HEK293 (cell line): ENCODE measurements at regions not wholly inside any gene's neighbourhood (a gene's known extent, or its start where the extent isn't known, plus 50 kb on each side); places are given as distances from the start of the nearest gene placed in this dataset.

ENCODE experiments used
- CTCF ChIA-PET: fragments of 350-600 bp; formaldehyde crosslinking; extraction: SDS; loops from one replicate; lab custom pipeline; 2021; ENCODE audit warnings: antibody characterized with exemption; lab: Yijun Ruan, JAX
- POLR2A ChIA-PET: fragments of 300-600 bp; formaldehyde crosslinking; extraction: SDS; loops from one replicate; lab custom pipeline; 2020; ENCODE audit warnings: antibody characterized with exemption, inconsistent platforms; lab: Yijun Ruan, JAX
- H3K27ac ChIP-seq: fragments of 200-500 bp; sonication (Bioruptor generic); 2 replicates; pipeline ENCODE4 v1.5.1; 2014; ENCODE audit warnings: low read depth, low read length, control low read depth, inconsistent platforms; ENCODE audit errors: extremely low read depth
- H3K36me3 ChIP-seq, 2 experiments: fragments of 200-500 bp in 1 of 2; sonication (Bioruptor generic) in 1 of 2; 1 replicate in 1 of 2; 2 replicates in 1 of 2; pipeline ENCODE4 v1.5.1; 2014 to 2017; ENCODE audit warnings: inconsistent platforms in 2 of 2, low read length in 2 of 2; ENCODE audit not compliant: control insufficient read depth in 2 of 2, insufficient read depth in 1 of 2
- H3K4me1 ChIP-seq: fragments of 200-500 bp; sonication (Bioruptor generic); 2 replicates; pipeline ENCODE4 v1.5.1; 2014; ENCODE audit warnings: mild to moderate bottlenecking, low read length, inconsistent platforms; ENCODE audit not compliant: control insufficient read depth, insufficient read depth
- H3K4me3 ChIP-seq: 2 replicates; pipeline ENCODE4 v1.5.1; 2011; ENCODE audit warnings: low read depth, mild to moderate bottlenecking, control low read depth, low read length, moderate library complexity
- H3K9me3 ChIP-seq: fragments of 200-500 bp; sonication (Bioruptor generic); 2 replicates; pipeline ENCODE4 v1.5.1; 2014; ENCODE audit warnings: low read depth, low read length, inconsistent platforms; ENCODE audit not compliant: control insufficient read depth, insufficient read depth
- GFI1B ChIP-seq: fragments of 450-650 bp; formaldehyde crosslinking; IDR thresholded peaks from 2 replicates; pipeline ENCODE4 v1.5.1; 2016; ENCODE audit warnings: missing biosample characterization, missing genetic modification characterization
- GLI2 ChIP-seq: fragments of 450-650 bp; formaldehyde crosslinking; IDR thresholded peaks from 2 replicates; pipeline ENCODE4; 2017; ENCODE audit warnings: missing biosample characterization, missing genetic modification characterization, low read depth, borderline replicate concordance
- GLI4 ChIP-seq: fragments of 450-650 bp; formaldehyde crosslinking; IDR thresholded peaks from 2 replicates; pipeline ENCODE4 v1.5.1; 2016; ENCODE audit warnings: missing biosample characterization, missing genetic modification characterization
- HOXA7 ChIP-seq: sonication (generic); formaldehyde crosslinking; IDR thresholded peaks from 2 replicates; pipeline ENCODE4 v1.8.1; 2022; ENCODE audit warnings: missing genetic modification reagents, borderline replicate concordance
- IKZF3 ChIP-seq: fragments of 450-650 bp; IDR thresholded peaks from 2 replicates; pipeline ENCODE4 v1.5.0; 2018; ENCODE audit warnings: missing biosample characterization, mild to moderate bottlenecking, missing genetic modification characterization, moderate library complexity
- MYNN ChIP-seq: fragments of 450-650 bp; formaldehyde crosslinking; IDR thresholded peaks from 2 replicates; pipeline ENCODE4 v1.5.1; 2016; ENCODE audit warnings: missing biosample characterization, missing genetic modification characterization, borderline replicate concordance
- RBAK ChIP-seq: fragments of 450-650 bp; formaldehyde crosslinking; IDR thresholded peaks from 2 replicates; pipeline ENCODE4 v1.5.1; 2016; ENCODE audit warnings: missing biosample characterization, missing genetic modification characterization
- SETDB1 ChIP-seq: IDR thresholded peaks from one replicate; pipeline ENCODE4 v1.6.1; 2017; ENCODE audit warnings: mild to moderate bottlenecking, low read length, moderate library complexity, mixed read lengths; ENCODE audit not compliant: insufficient read length
- YY2 ChIP-seq: fragments of 450-650 bp; formaldehyde crosslinking; IDR thresholded peaks from 2 replicates; pipeline ENCODE4 v1.5.1; 2016; ENCODE audit warnings: missing biosample characterization, missing genetic modification characterization
- ZBTB1 ChIP-seq: fragments of 450-650 bp; formaldehyde crosslinking; IDR thresholded peaks from 2 replicates; pipeline ENCODE4 v1.5.1; 2016; ENCODE audit warnings: missing biosample characterization, missing genetic modification characterization
- ZBTB17 ChIP-seq: fragments of 450-650 bp; formaldehyde crosslinking; IDR thresholded peaks from 2 replicates; pipeline ENCODE4 v1.5.1; 2016; ENCODE audit warnings: missing biosample characterization, missing genetic modification characterization
- ZBTB20 ChIP-seq: fragments of 450-650 bp; formaldehyde crosslinking; IDR thresholded peaks from 2 replicates; pipeline ENCODE4 v1.5.1; 2016; ENCODE audit warnings: missing biosample characterization, missing genetic modification characterization
- ZBTB21 ChIP-seq: fragments of 450-650 bp; formaldehyde crosslinking; IDR thresholded peaks from 2 replicates; pipeline ENCODE4 v1.5.1; 2017; ENCODE audit warnings: missing biosample characterization, missing genetic modification characterization
- ZBTB6 ChIP-seq: fragments of 450-650 bp; formaldehyde crosslinking; IDR thresholded peaks from 2 replicates; pipeline ENCODE4 v1.5.1; 2017; ENCODE audit warnings: missing biosample characterization, missing genetic modification characterization
- ZBTB7A ChIP-seq: fragments of 450-650 bp; formaldehyde crosslinking; IDR thresholded peaks from 2 replicates; pipeline ENCODE4 v1.5.1; 2016; ENCODE audit warnings: low read depth, missing biosample characterization, missing genetic modification characterization
- ZFP3 ChIP-seq: fragments of 450-650 bp; formaldehyde crosslinking; IDR thresholded peaks from 2 replicates; pipeline ENCODE4 v1.5.1; 2016; ENCODE audit warnings: low read depth, missing biosample characterization, missing genetic modification characterization
- ZIC2 ChIP-seq: fragments of 450-650 bp; formaldehyde crosslinking; IDR thresholded peaks from 2 replicates; pipeline ENCODE4 v1.5.1; 2016; ENCODE audit warnings: missing biosample characterization, missing genetic modification characterization
- ZNF133 ChIP-seq: fragments of 450-650 bp; formaldehyde crosslinking; IDR thresholded peaks from 2 replicates; pipeline ENCODE4 v1.5.1; 2016; ENCODE audit warnings: missing biosample characterization, missing genetic modification characterization
- ZNF174 ChIP-seq: fragments of 450-650 bp; formaldehyde crosslinking; IDR thresholded peaks from 2 replicates; pipeline ENCODE4 v1.5.0; 2017; ENCODE audit warnings: missing biosample characterization, mild to moderate bottlenecking, missing genetic modification characterization
- ZNF211 ChIP-seq: fragments of 450-650 bp; formaldehyde crosslinking; IDR thresholded peaks from 2 replicates; pipeline ENCODE4 v1.5.1; 2016; ENCODE audit warnings: low read depth, missing biosample characterization, missing genetic modification characterization
- ZNF366 ChIP-seq: fragments of 450-650 bp; formaldehyde crosslinking; conservative IDR thresholded peaks from 2 replicates; pipeline ENCODE4 v1.5.1; 2016; ENCODE audit warnings: missing biosample characterization, missing genetic modification characterization
- ZNF391 ChIP-seq: fragments of 450-650 bp; formaldehyde crosslinking; IDR thresholded peaks from 2 replicates; pipeline ENCODE4 v1.5.1; 2016; ENCODE audit warnings: low read depth, missing biosample characterization, missing genetic modification characterization, borderline replicate concordance
- ZNF530 ChIP-seq: fragments of 450-650 bp; formaldehyde crosslinking; IDR thresholded peaks from 2 replicates; pipeline ENCODE4 v1.5.1; 2016; ENCODE audit warnings: low read depth, missing biosample characterization, missing genetic modification characterization
- ZNF555 ChIP-seq: fragments of 450-650 bp; formaldehyde crosslinking; conservative IDR thresholded peaks from 2 replicates; pipeline ENCODE4 v1.5.1; 2017; ENCODE audit warnings: missing biosample characterization, mild to moderate bottlenecking, missing genetic modification characterization, inconsistent platforms
- ZNF560 ChIP-seq: fragments of 450-650 bp; formaldehyde crosslinking; IDR thresholded peaks from 2 replicates; pipeline ENCODE4 v1.5.1; 2017; ENCODE audit warnings: missing biosample characterization, missing genetic modification characterization, borderline replicate concordance
- ZNF596 ChIP-seq: fragments of 450-650 bp; IDR thresholded peaks from 2 replicates; pipeline ENCODE4 v1.5.0; 2018; ENCODE audit warnings: missing biosample characterization, mild to moderate bottlenecking, missing genetic modification characterization, moderate library complexity
- ZNF624 ChIP-seq: fragments of 450-650 bp; formaldehyde crosslinking; IDR thresholded peaks from 2 replicates; pipeline ENCODE4 v1.5.1; 2017; ENCODE audit warnings: missing biosample characterization, missing genetic modification characterization
- ZNF670 ChIP-seq: fragments of 450-650 bp; formaldehyde crosslinking; IDR thresholded peaks from 2 replicates; pipeline ENCODE4 v1.5.1; 2016; ENCODE audit warnings: missing biosample characterization, missing genetic modification characterization, low read depth
- ZSCAN30 ChIP-seq: fragments of 450-650 bp; IDR thresholded peaks from 2 replicates; pipeline ENCODE4 v1.5.1; 2018; ENCODE audit warnings: missing biosample characterization, mild to moderate bottlenecking, missing genetic modification characterization, moderate library complexity
- TF ChIP-seq, protein P1 (sequence below): fragments of 450-650 bp; formaldehyde crosslinking; IDR thresholded peaks from 2 replicates; pipeline ENCODE4 v1.5.1; 2016; ENCODE audit warnings: missing biosample characterization, missing genetic modification characterization, borderline replicate concordance

DNA sequence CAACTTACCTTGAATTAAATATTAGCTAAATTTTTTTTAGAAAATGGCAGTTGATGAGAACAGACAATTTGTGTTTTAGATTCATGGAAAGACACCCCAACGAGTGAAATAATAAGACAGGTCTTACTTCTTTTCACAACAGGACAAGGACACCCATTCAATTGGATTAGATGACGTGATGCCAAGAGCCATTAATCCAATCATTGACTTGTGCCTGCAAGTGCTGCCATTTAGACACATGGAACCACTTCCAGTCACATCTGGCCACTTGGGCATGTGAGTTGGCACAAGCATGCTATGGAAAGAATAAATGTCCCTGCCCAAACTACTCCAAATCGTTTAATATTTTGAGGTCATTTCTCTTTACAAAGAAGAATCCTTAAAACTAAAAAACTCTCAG is 1308.8 kb downstream of the ROBO2 start (continued):
- TF ChIP-seq ZBTB20 (tag by site-specific recombination) (no peak), RBAK (tag by site-specific recombination) (no peak), ZNF530 (tag by site-specific recombination) (no peak), YY2 (no peak), ZIC2 (tag by site-specific recombination) (no peak)

- no peaks in the 10 kb centered on the region for H3K36me3 ChIP-seq
- H3K4me1 ChIP-seq = no peaks in the 10 kb centered on the region
- H3K27ac ChIP-seq = no peak overlapping the region
- TF ChIP-seq ZNF624 (tag by site-specific recombination) (no peak), ZNF596 (tag by site-specific recombination) (no peak), ZNF366 (no peak), ZNF560 (tag by site-specific recombination) (no peak), MYNN (tag by site-specific recombination) (no peak), HOXA7 (CRISPR knock-in tag) (no peak), ZNF174 (tag by site-specific recombination) (no peak), SETDB1 (no peak), IKZF3 (tag by site-specific recombination) (no peak), ZFP3 (no peak), ZNF133 (no peak), ZNF670 (tag by site-specific recombination) (no peak), GLI4 (tag by site-specific recombination) (no peak), ZBTB21 (tag by site-specific recombination) (no peak)
- TF ChIP-seq, protein P1, sequence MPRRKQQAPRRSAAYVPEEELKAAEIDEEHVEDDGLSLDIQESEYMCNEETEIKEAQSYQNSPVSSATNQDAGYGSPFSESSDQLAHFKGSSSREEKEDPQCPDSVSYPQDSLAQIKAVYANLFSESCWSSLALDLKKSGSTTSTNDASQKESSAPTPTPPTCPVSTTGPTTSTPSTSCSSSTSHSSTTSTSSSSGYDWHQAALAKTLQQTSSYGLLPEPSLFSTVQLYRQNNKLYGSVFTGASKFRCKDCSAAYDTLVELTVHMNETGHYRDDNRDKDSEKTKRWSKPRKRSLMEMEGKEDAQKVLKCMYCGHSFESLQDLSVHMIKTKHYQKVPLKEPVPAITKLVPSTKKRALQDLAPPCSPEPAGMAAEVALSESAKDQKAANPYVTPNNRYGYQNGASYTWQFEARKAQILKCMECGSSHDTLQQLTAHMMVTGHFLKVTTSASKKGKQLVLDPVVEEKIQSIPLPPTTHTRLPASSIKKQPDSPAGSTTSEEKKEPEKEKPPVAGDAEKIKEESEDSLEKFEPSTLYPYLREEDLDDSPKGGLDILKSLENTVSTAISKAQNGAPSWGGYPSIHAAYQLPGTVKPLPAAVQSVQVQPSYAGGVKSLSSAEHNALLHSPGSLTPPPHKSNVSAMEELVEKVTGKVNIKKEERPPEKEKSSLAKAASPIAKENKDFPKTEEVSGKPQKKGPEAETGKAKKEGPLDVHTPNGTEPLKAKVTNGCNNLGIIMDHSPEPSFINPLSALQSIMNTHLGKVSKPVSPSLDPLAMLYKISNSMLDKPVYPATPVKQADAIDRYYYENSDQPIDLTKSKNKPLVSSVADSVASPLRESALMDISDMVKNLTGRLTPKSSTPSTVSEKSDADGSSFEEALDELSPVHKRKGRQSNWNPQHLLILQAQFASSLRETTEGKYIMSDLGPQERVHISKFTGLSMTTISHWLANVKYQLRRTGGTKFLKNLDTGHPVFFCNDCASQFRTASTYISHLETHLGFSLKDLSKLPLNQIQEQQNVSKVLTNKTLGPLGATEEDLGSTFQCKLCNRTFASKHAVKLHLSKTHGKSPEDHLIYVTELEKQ (tag by site-specific recombination) = no peak
- H3K9me3 ChIP-seq = no peaks in the 10 kb centered on the region
- ChIA-PET CTCF (no interaction called here), POLR2A (no interaction called here)
- no peak overlapping the region for H3K4me3 ChIP-seq
These were observed 1309.7 kb downstream of the ROBO2 start for GRCh38 chr3:78349571-78349970.

- Histone ChIP-seq H3K27ac (no peak overlapping the region), H3K9me3 (no peaks in the 10 kb centered on the region), H3K36me3 (no peaks in the 10 kb centered on the region), H3K4me1 (no peaks in the 10 kb centered on the region), H3K4me3 (no peak overlapping the region)
- ChIA-PET POLR2A (no interaction called here), CTCF (no interaction called here)
- TF ChIP-seq ZNF211 (tag by site-specific recombination) = no peak
- no peak for TF ChIP-seq ZSCAN30 (tag by site-specific recombination)
- TF ChIP-seq ZNF555 = no peak
- TF ChIP-seq ZBTB6 (tag by site-specific recombination) = no peak
- TF ChIP-seq ZBTB17 (tag by site-specific recombination) = no peak
- TF ChIP-seq ZNF391 (tag by site-specific recombination) = no peak
- no peak for TF ChIP-seq GLI2
- TF ChIP-seq GLI4 (tag by site-specific recombination) = no peak
- TF ChIP-seq ZBTB1 = no peak
- no peak for TF ChIP-seq ZBTB7A (tag by site-specific recombination)
- TF ChIP-seq GFI1B = no peak
- TF ChIP-seq HOXA7 (CRISPR knock-in tag) = no peak
These were observed 1311.4 kb downstream of the ROBO2 start for GRCh38 chr3:78351334-78351733.
